Stimulated activated CD4-positive, alpha-beta T cell treated with anti-CD3 and anti-CD28 coated beads, Interleukin-4, amount 100 ng/mL, for 1 hour (primary cell): ENCODE measurements at regions not wholly inside any gene's neighbourhood (a gene's known extent, or its start where the extent isn't known, plus 50 kb on each side); places are given as distances from the start of the nearest gene placed in this dataset.
"Not testable (repeated sequence)": the region's sequence is repeated elsewhere in the genome, so short reads cannot be mapped to it uniquely, and the experiment has no call there.

ENCODE experiments used
- DNase-seq: peaks from one replicate; pipeline ENCODE4 v3.0.0-alpha.2; 2020

DNA sequence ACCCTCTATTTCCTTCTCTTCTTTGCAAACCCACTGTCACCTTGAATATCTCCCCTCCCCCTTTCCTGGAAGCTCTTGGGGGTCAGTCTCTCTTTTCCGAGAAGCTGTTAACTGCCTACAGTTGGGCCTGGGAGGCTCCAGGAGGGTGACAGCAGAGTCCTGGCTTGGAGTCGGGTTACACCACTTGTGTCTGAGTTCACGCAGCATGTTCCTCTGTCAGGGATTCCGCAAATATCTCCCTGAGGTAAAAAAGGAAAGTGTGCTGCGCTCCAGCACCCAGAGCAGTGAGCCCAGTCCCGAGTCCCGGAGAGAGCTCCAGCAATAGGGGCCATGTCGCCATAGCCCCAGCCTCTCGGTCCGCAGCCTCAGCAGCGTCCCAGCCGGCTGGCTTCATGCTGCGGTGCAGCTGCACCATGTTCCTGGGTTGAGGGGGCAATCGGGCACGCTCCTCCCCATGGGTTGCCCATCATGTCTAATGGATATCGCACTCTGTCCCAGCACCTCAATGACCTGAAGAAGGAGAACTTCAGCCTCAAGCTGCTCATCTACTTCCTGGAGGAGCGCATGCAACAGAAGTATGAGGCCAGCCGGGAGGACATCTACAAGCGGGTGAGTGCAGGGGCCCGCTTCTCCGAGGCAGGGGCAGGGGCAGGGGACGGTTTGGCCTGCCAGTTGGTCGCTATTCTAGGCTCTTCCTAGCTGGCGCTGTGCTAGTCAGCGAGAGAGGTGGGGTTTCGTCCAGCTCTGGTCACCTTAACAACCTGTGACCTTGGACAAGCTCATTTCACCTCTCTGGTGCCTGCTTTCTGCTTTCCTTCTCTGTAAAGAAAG lies 101.3 kb upstream of the SEC22B start:
- DNase-seq, result not testable (repeated sequence)

DNA sequence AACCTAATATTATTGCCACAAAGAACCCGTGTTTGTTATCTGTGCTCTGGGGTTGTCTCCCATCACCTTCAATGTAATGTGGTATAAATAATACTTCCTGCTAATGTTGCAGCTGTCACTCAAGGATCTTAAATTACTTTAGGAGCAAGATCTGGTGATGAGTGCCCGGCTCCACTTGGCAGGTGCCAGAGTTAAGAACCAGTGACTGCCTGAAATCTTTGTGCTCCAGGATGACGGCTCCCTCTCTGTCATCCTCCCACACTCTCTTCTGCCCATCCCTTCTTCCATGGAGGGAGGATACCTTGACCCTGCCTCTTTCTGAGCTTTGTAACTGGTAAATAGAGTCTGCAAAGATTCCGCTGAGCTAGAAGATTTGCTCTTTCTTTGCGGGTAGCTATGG lies 100.4 kb upstream of the SEC22B start:
- DNase-seq, result not testable (repeated sequence)

DNA sequence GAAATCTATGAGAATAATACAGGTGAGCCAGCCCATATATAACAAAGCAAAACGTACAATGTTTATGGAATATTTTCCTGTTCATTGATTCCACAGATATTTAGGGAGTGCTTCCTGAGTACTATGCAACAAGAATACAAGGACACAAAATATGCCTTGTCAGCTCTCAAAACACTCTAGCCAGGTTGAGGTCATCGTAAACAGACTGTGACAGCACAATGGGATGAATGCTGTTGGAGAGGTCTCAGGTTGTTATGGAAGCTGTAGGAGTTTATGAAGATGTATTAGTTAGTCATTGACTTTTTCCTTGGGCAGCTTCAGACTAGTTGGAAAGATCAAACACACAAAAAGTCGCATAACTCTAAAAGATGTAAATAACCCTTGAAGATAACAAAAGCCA lies 98.1 kb upstream of the SEC22B start:
- DNase-seq, result not testable (repeated sequence)

GRCh38 chr1:120273363-120273762 lies 97.0 kb upstream of the SEC22B start:
- not testable (repeated sequence) for DNase-seq

- DNase-seq, result not testable (repeated sequence)
Measured at GRCh38 chr1:120272242-120272641, 95.9 kb upstream of the SEC22B start.

GRCh38 chr1:120271561-120272221 lies 95.4 kb upstream of the SEC22B start:
- DNase-seq, result not testable (repeated sequence)

GRCh38 chr1:120267894-120268551 lies 91.7 kb upstream of the SEC22B start:
- not testable (repeated sequence) for DNase-seq

- not testable (repeated sequence) for DNase-seq
Measured at GRCh38 chr1:120264564-120264963, 88.2 kb upstream of the SEC22B start.

GRCh38 chr1:120262791-120263751 lies 86.8 kb upstream of the SEC22B start:
- DNase-seq, result not testable (repeated sequence)

GRCh38 chr1:120257778-120258105 lies 81.4 kb upstream of the SEC22B start:
- not testable (repeated sequence) for DNase-seq

DNA sequence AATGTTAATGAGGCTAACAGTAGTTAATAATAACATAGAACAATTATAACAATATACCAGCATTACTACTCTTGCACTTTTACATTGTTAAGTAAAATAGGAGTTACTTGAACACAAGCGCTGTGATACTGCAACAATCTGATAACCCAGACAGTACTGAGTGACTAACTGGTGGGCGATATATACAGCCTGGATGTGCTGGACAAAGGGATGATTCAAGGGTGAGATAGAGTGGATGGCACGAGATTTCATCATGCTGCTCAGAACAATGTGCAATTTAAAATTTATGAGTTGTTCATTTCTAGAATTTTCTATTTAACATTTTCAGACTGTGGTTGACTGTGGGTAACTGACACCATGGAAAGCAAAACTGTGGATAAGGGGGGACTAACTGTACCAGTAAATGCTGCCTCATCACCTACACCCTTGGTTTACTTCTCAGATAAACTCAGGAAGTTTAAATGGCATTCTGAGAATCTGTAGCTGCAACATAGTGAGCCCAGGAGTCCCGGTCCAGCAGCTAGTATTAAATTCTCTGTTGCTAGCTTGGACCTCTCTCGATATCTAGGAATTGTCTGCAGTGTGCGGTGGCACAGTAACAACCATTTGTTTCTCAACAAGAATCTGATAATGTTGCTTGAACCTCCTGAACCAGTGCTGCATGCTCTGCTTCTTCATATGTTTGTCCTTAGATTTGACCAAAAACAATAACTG lies 80.9 kb upstream of the SEC22B start:
- DNase-seq, result not testable (repeated sequence)

DNA sequence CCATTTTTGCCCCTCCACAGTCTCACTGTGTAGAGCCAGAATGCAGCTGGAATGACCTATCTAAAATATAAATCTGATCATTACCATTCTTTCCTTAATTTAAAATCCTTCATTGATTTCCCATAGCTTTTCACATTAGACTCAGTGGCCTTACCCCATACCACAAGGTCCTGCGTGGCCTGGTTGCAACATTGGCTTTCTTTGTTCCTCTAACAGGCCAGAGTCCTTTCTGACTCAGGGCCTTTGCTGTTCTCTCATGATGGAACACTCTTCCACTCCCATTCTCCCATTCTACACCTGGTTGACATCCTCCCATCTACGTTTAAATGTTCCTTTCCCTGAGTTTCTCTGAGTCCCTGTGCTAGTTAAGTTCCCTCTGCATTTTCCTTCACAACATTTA lies 74.4 kb upstream of the SEC22B start:
- DNase-seq, result not testable (repeated sequence)

DNA sequence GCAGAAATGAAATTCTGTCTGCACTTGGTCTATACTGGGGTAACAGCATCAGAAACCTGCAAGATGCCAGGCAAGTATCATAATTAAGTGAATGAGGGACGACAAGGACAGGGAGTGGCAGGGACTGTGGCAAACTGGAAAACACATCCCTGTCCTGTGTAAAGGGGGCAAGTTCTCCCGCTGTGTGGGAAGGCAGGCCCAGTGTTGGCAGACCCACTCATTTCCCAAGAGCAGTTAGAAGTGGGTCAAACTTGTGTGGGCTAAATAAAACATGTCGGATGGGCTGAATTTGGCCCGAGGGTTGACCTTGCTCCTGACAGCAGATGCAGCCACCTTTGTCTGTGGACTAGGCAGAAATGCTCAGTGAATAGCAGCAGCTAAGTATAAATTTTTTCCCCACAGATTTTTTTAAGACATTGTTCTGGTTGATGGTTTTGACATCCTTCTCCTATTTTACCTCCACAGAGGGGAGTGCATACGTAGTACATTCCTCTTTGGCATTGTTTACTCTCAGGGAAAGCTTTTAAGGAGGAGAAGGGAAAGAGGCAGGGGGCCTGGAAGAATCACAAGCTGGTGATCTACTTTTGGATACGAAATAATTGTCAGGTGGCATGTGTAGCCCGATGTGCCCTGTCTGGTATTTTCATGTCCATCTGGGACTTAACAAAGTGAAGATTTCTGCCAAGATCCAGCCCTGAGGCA lies 72.6 kb upstream of the SEC22B start:
- DNase-seq, result not testable (repeated sequence)

DNA sequence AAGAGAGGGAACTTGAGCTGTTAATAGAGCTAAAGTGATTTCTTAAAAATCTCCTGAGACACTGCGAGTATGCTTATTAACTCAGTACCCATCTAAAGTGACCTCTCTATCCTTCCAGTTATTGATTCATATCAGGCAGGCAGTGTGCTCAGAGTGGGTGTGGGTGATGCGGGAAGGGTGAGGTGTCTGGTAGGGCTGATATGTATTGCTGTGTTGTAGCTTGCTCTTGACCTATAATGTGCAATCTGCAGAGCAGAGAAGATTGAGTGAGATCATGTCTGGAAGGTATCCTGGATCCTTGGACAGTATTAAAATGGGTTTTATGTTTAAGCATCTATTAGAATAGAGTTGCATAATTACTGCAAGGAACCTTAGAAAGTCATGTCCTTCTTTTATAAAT lies 71.9 kb upstream of the SEC22B start:
- DNase-seq, result not testable (repeated sequence)

DNA sequence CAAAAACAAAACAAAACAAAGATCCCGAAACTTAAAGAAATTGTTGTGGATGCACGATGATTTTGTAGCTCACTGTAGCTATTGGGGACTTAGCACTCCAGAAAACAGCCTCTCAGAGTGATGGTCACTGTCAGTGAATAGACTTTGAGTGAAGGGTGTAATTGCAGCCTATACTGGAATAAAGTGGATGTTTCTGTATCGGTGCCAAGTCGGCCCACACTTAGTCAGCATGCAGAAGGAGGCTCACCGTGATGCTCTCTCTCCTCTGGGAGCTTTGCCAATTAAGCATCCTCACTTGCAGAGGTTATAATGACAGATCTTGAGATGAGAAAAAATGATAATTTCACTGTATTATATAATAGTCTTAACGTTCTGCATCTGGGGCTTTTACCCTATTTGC lies 67.5 kb upstream of the SEC22B start:
- not testable (repeated sequence) for DNase-seq

DNA sequence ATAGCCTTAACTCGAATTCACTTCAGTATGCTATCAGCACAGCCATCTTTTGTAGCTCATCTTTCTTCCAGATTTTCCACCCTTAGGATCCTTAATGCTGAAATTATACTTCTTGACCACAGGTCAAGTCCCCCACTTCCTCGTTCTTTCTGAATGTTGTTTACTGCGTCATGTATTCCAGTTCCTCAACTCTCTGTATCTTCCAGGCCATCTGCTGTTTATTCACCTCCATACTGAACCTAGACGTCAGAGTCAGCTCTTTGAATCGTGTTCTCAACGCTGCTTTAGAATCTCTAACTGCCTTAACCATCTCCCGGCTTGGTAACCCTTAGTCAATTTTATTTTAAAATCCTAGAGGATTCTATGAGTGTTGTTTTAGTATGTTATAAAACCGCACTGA lies 66.3 kb upstream of the SEC22B start:
- DNase-seq, result not testable (repeated sequence)

DNA sequence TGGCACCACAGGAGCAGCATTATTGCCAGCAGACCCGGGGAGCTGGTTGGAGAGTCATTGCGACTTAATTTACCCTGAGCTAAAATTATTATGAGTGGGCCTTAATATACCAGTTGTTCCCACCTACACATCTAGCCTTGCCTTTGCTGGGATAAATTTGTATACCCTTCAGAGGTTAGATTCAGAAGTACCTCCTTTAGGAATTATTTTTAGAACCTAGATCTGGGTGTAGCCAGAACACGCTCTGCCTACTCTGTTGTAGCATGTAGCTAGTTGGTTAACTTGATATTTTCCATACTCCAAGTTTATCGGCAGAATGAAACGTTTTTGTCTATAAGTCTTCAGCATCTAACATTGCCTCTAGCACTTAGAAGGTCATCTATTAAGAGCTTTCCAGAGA lies 65.5 kb upstream of the SEC22B start:
- DNase-seq, result not testable (repeated sequence)

GRCh38 chr1:120240181-120240580 lies 63.9 kb upstream of the SEC22B start:
- not testable (repeated sequence) for DNase-seq

GRCh38 chr1:120239351-120239750 lies 63.0 kb upstream of the SEC22B start:
- not testable (repeated sequence) for DNase-seq

GRCh38 chr1:120238867-120239266 lies 62.5 kb upstream of the SEC22B start:
- DNase-seq, result not testable (repeated sequence)

DNA sequence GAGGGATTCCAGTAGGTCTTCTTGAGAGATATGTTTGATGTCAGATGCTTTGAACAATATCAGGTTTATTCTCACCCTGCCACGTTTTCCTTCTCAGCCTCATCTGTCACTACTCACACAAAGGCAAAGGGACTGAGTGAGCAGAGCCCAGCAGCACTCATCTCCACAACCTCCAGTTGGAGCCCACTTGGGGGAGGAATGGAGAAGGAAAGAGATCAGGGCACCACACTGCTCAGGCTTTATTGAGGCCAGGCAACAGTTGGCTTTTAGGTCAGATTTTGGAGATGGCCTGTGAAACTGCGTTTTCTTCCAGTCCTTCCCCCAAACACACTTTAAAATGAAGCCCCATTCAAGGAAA lies 57.3 kb upstream of the SEC22B start:
- DNase-seq, result not testable (repeated sequence)
